Kidney glomerular epithelial cell (primary cell): ENCODE measurements at regions not wholly inside any gene's neighbourhood (a gene's known extent, or its start where the extent isn't known, plus 50 kb on each side); places are given as distances from the start of the nearest gene placed in this dataset.

Source experiments
- DNase-seq: peaks from one replicate; lab custom pipeline; 2025; lab: John Stamatoyannopoulos, UW

GRCh38 chr11:105192115-105192514 is 52.5 kb upstream of the CARD18 start:
- DNase-seq, result no peak

GRCh38 chr11:105189581-105189980 is 50.0 kb upstream of the CARD18 start:
- DNase-seq, result no peak
